ENCODE measurements at regions not wholly inside any gene's neighbourhood (a gene's known extent, or its start where the extent isn't known, plus 50 kb on each side); places are given as distances from the start of the nearest gene placed in this dataset.
A peak's percentile ranks its signal among the peaks of the same experiment; 100 is the strongest.

- TF ChIP-seq EZH2phosphoT487 (IDR thresholded peaks at IDR 0.05; ENCODE audit: borderline replicate concordance, low read depth) (no peak), GABPA (IDR thresholded peaks at IDR 0.05; ENCODE audit: low read depth) (no peak), FOXJ3 (CRISPR knock-in tag; IDR thresholded peaks at IDR 0.05) (no peak), TCF12 (IDR thresholded peaks at IDR 0.05) (peak; percentile 58)
- TF ChIP-seq, protein P1, sequence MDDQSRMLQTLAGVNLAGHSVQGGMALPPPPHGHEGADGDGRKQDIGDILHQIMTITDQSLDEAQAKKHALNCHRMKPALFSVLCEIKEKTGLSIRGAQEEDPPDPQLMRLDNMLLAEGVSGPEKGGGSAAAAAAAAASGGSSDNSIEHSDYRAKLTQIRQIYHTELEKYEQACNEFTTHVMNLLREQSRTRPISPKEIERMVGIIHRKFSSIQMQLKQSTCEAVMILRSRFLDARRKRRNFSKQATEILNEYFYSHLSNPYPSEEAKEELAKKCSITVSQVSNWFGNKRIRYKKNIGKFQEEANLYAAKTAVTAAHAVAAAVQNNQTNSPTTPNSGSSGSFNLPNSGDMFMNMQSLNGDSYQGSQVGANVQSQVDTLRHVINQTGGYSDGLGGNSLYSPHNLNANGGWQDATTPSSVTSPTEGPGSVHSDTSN (IDR thresholded peaks at IDR 0.05) = peak; percentile 30; the same call in 1 of the 2 replicates
Observed at GRCh38 chr9:86585422-86586143, 231.4 kb upstream of the TUT7 start (continued).

DNA sequence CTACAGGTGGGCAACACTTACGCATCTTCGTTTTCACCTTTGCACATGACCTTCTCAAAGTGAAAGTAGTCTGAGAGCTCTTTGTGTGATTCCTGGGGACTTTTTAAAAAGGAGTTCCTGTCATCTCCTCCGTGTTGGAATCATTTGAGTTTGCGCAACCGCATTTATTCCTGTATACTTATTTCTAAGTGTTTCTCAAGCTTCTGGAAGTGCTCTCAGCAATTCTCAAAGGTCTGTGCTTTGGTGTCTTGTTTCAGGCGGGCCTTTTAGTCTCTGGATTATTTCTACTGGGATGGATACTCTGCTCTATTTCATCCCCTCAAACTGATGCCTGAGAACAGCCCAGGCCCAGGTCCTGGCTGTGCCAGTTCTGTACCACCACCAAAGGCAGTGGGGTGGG lies 226.5 kb upstream of the TUT7 start:
- DNase-seq = no peak
- H3K9ac ChIP-seq = no peak overlapping the region
- no peak overlapping the region for H3K4me2 ChIP-seq
- no peak overlapping the region for H3K4me3 ChIP-seq (ENCODE audit: low read depth in 2 of 2, low read length in 1 of 2)
- no peaks in the 10 kb centered on the region for H4K20me1 ChIP-seq (ENCODE audit: insufficient read depth)
- no peaks in the 10 kb centered on the region for H3K79me2 ChIP-seq (ENCODE audit: insufficient read depth)
- H3F3A ChIP-seq (replicated peaks; ENCODE audit: insufficient read depth) = no peaks in the 10 kb centered on the region
- no peaks in the 10 kb centered on the region for H3K9me2 ChIP-seq
- H3K36me3 ChIP-seq (replicated peaks in 1 of 2; ENCODE audit: control insufficient read depth in 1 of 2, insufficient read depth in 2 of 2, low read length in 1 of 2) = no peaks in the 10 kb centered on the region
- no peak overlapping the region for H2AFZ ChIP-seq (ENCODE audit: low read depth)
- no peak overlapping the region for H3K27ac ChIP-seq (ENCODE audit: low read depth in 2 of 2, low read length in 1 of 2)
- POLR2A ChIA-PET = no interaction called here
- TF ChIP-seq FOXM1 (IDR thresholded peaks at IDR 0.05; ENCODE audit: low read depth) = no peak
- no peak for TF ChIP-seq GABPA (IDR thresholded peaks at IDR 0.05; ENCODE audit: low read depth)
- TF ChIP-seq USF1 (IDR thresholded peaks at IDR 0.05; ENCODE audit: borderline replicate concordance, low read depth) = no peak
- TF ChIP-seq TEAD4 (IDR thresholded peaks at IDR 0.05; ENCODE audit: borderline replicate concordance, insufficient read depth) = no peak
- TF ChIP-seq, protein P2, sequence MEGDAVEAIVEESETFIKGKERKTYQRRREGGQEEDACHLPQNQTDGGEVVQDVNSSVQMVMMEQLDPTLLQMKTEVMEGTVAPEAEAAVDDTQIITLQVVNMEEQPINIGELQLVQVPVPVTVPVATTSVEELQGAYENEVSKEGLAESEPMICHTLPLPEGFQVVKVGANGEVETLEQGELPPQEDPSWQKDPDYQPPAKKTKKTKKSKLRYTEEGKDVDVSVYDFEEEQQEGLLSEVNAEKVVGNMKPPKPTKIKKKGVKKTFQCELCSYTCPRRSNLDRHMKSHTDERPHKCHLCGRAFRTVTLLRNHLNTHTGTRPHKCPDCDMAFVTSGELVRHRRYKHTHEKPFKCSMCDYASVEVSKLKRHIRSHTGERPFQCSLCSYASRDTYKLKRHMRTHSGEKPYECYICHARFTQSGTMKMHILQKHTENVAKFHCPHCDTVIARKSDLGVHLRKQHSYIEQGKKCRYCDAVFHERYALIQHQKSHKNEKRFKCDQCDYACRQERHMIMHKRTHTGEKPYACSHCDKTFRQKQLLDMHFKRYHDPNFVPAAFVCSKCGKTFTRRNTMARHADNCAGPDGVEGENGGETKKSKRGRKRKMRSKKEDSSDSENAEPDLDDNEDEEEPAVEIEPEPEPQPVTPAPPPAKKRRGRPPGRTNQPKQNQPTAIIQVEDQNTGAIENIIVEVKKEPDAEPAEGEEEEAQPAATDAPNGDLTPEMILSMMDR (IDR thresholded peaks at IDR 0.05) = no peak
- TF ChIP-seq CHD2 (IDR thresholded peaks at IDR 0.05; ENCODE audit: low read length, partially characterized antibody) = no peak
- no peak for TF ChIP-seq IRF3 (IDR thresholded peaks at IDR 0.05; ENCODE audit: low read depth, low read length)
- TF ChIP-seq TCF12 (IDR thresholded peaks at IDR 0.05) = no peak
- TF ChIP-seq RXRA (IDR thresholded peaks at IDR 0.05; ENCODE audit: borderline replicate concordance, low read depth) = no peak
- TF ChIP-seq NRF1 (IDR thresholded peaks at IDR 0.05; ENCODE audit: low read depth, low read length) = no peak
- TF ChIP-seq FOXJ3 (CRISPR knock-in tag; IDR thresholded peaks at IDR 0.05) = no peak
- H3K27me3 ChIP-seq (ENCODE audit: insufficient read depth) = no peaks in the 10 kb centered on the region
- CTCF ChIA-PET = no interaction called here
- 86% methylated on average over 6 of the region's 6 CpGs for WGBS (ENCODE audit: low lambda C conversion rate)
- no peaks in the 10 kb centered on the region for H3K9me3 ChIP-seq
- H3K4me1 ChIP-seq (ENCODE audit: control insufficient read depth in 1 of 2, insufficient read depth in 2 of 2, low read depth in 1 of 2, low read length in 1 of 2) = no peaks in the 10 kb centered on the region; a peak in 1 of 4 replicates

Data from SK-N-SH (cell line).